T-helper 17 cell (primary cell): ENCODE measurements at regions not wholly inside any gene's neighbourhood (a gene's known extent, or its start where the extent isn't known, plus 50 kb on each side); places are given as distances from the start of the nearest gene placed in this dataset.
"Not testable (repeated sequence)": the region's sequence is repeated elsewhere in the genome, so short reads cannot be mapped to it uniquely, and the experiment has no call there.

Source experiments
- ATAC-seq: fragments of 150-1000 bp; cut with Tn5 transposase; 2 replicates; pipeline ENCODE4 v1.10.0; 2021; ENCODE audit warnings: mild to moderate bottlenecking, moderate library complexity
- DNase-seq, 3 donors: peaks; one replicate each; pipeline versions ENCODE4 v3.0.0 to v3.0.0-alpha.2; 2020 to 2021
- H3K9me3 ChIP-seq: one replicate; pipeline ENCODE4 v1.7.0; 2013; ENCODE audit warnings: low read length, mild to moderate bottlenecking; ENCODE audit not compliant: control insufficient read depth, poor library complexity, severe bottlenecking
- H3K27ac Mint-ChIP-seq: one replicate; pipeline ENCODE4 v1.8.0; 2022; ENCODE audit warnings: mild to moderate bottlenecking, moderate library complexity, mixed read lengths
- H3K27me3 Mint-ChIP-seq: one replicate; pipeline ENCODE4 v1.8.0; 2022; ENCODE audit warnings: mixed read lengths
- H3K36me3 Mint-ChIP-seq: one replicate; pipeline ENCODE4 v1.8.0; 2022; ENCODE audit warnings: low read depth, mixed read lengths
- H3K4me1 Mint-ChIP-seq: one replicate; pipeline ENCODE4 v1.8.0; 2022; ENCODE audit warnings: mild to moderate bottlenecking, mixed read lengths
- H3K4me3 Mint-ChIP-seq: one replicate; pipeline ENCODE4 v1.8.0; 2022; ENCODE audit warnings: mild to moderate bottlenecking, moderate library complexity, mixed read lengths

GRCh38 chr5:82975812-82976211 is 101.4 kb downstream of the TMEM167A start:
- H3K27me3 Mint-ChIP-seq = no peaks in the 10 kb centered on the region

GRCh38 chr5:82975396-82975795 is 101.8 kb downstream of the TMEM167A start:
- Mint-ChIP-seq H3K4me1 (no peaks in the 10 kb centered on the region), H3K4me3 (no peak overlapping the region), H3K27ac (no peak overlapping the region), H3K36me3 (peaks cover 5% of the 10 kb centered on the region), H3K27me3 (no peaks in the 10 kb centered on the region)
- no peak for ATAC-seq
- H3K9me3 ChIP-seq = no peaks in the 10 kb centered on the region
- no peak for DNase-seq

More at GRCh38 chr5:82975812-82976211, 101.4 kb downstream of the TMEM167A start:
- no peaks in the 10 kb centered on the region for H3K4me1 Mint-ChIP-seq
- H3K36me3 Mint-ChIP-seq = peaks cover 5% of the 10 kb centered on the region
- no peak overlapping the region for H3K4me3 Mint-ChIP-seq
- no peak for DNase-seq
- no peak overlapping the region for H3K27ac Mint-ChIP-seq
- no peaks in the 10 kb centered on the region for H3K9me3 ChIP-seq
- ATAC-seq = no peak

GRCh38 chr5:82974346-82974745 is 102.8 kb downstream of the TMEM167A start:
- not testable (repeated sequence) for H3K27me3 Mint-ChIP-seq, H3K36me3 Mint-ChIP-seq, DNase-seq, ATAC-seq, H3K9me3 ChIP-seq, H3K4me1 Mint-ChIP-seq, H3K27ac Mint-ChIP-seq, H3K4me3 Mint-ChIP-seq

- no peaks in the 10 kb centered on the region for H3K27me3 Mint-ChIP-seq
- no peaks in the 10 kb centered on the region for H3K4me1 Mint-ChIP-seq
- no peaks in the 10 kb centered on the region for H3K9me3 ChIP-seq
- H3K36me3 Mint-ChIP-seq = peaks cover 5% of the 10 kb centered on the region
- ATAC-seq (no peak), DNase-seq (no peak)
- no peak overlapping the region for H3K27ac Mint-ChIP-seq
- no peak overlapping the region for H3K4me3 Mint-ChIP-seq
Observed at GRCh38 chr5:82971901-82972300, 105.3 kb downstream of the TMEM167A start.

GRCh38 chr5:82971034-82971806 is 106.0 kb downstream of the TMEM167A start:
- ATAC-seq, H3K27me3 Mint-ChIP-seq, H3K4me3 Mint-ChIP-seq, H3K9me3 ChIP-seq, H3K27ac Mint-ChIP-seq, H3K4me1 Mint-ChIP-seq, H3K36me3 Mint-ChIP-seq, DNase-seq: not testable (repeated sequence)

- DNase-seq, H3K27ac Mint-ChIP-seq, H3K27me3 Mint-ChIP-seq, H3K4me3 Mint-ChIP-seq, H3K36me3 Mint-ChIP-seq, ATAC-seq, H3K9me3 ChIP-seq, H3K4me1 Mint-ChIP-seq: not testable (repeated sequence)
Observed at GRCh38 chr5:82969221-82969976, 107.8 kb downstream of the TMEM167A start.

- no peak for DNase-seq
- H3K4me1 Mint-ChIP-seq = no peaks in the 10 kb centered on the region
- no peak for ATAC-seq
- H3K4me3 Mint-ChIP-seq = no peak overlapping the region
- no peaks in the 10 kb centered on the region for H3K36me3 Mint-ChIP-seq
- no peaks in the 10 kb centered on the region for H3K9me3 ChIP-seq
- no peak overlapping the region for H3K27ac Mint-ChIP-seq
- H3K27me3 Mint-ChIP-seq = no peaks in the 10 kb centered on the region
Observed at GRCh38 chr5:82967072-82967471, 110.1 kb downstream of the TMEM167A start.

- H3K27me3 Mint-ChIP-seq = no peaks in the 10 kb centered on the region
- DNase-seq (no peak), ATAC-seq (no peak)
- no peak overlapping the region for H3K27ac Mint-ChIP-seq
- no peaks in the 10 kb centered on the region for H3K9me3 ChIP-seq
- H3K36me3 Mint-ChIP-seq = no peaks in the 10 kb centered on the region
- H3K4me3 Mint-ChIP-seq = no peak overlapping the region
- H3K4me1 Mint-ChIP-seq = no peaks in the 10 kb centered on the region
Observed at GRCh38 chr5:82959466-82959865, 117.7 kb downstream of the TMEM167A start.

GRCh38 chr5:82956600-82956999 is 120.6 kb downstream of the TMEM167A start:
- no peaks in the 10 kb centered on the region for H3K9me3 ChIP-seq
- H3K4me3 Mint-ChIP-seq = no peak overlapping the region
- H3K4me1 Mint-ChIP-seq = no peaks in the 10 kb centered on the region
- no peaks in the 10 kb centered on the region for H3K27me3 Mint-ChIP-seq
- no peak for ATAC-seq
- no peaks in the 10 kb centered on the region for H3K36me3 Mint-ChIP-seq
- H3K27ac Mint-ChIP-seq = no peak overlapping the region
- no peak for DNase-seq

GRCh38 chr5:82952326-82952725 is 124.9 kb downstream of the TMEM167A start:
- Mint-ChIP-seq H3K27me3 (no peaks in the 10 kb centered on the region), H3K27ac (no peak overlapping the region), H3K4me1 (no peaks in the 10 kb centered on the region), H3K4me3 (no peak overlapping the region), H3K36me3 (no peaks in the 10 kb centered on the region)
- H3K9me3 ChIP-seq = no peaks in the 10 kb centered on the region
- DNase-seq (no peak), ATAC-seq (no peak)

GRCh38 chr5:82944267-82944666 is 132.9 kb downstream of the TMEM167A start:
- H3K4me1 Mint-ChIP-seq, DNase-seq, ATAC-seq, H3K36me3 Mint-ChIP-seq, H3K9me3 ChIP-seq, H3K27ac Mint-ChIP-seq, H3K27me3 Mint-ChIP-seq, H3K4me3 Mint-ChIP-seq: not testable (repeated sequence)

GRCh38 chr5:82942083-82942881 is 134.9 kb downstream of the TMEM167A start:
- DNase-seq (no peak), ATAC-seq (no peak)
- Mint-ChIP-seq H3K4me1 (no peaks in the 10 kb centered on the region), H3K27me3 (peaks cover 8% of the 10 kb centered on the region), H3K4me3 (no peak overlapping the region), H3K36me3 (no peaks in the 10 kb centered on the region), H3K27ac (no peak overlapping the region)
- H3K9me3 ChIP-seq = no peaks in the 10 kb centered on the region
